ENCODE measurements at regions not wholly inside any gene's neighbourhood (a gene's known extent, or its start where the extent isn't known, plus 50 kb on each side); places are given as distances from the start of the nearest gene placed in this dataset.

DNA sequence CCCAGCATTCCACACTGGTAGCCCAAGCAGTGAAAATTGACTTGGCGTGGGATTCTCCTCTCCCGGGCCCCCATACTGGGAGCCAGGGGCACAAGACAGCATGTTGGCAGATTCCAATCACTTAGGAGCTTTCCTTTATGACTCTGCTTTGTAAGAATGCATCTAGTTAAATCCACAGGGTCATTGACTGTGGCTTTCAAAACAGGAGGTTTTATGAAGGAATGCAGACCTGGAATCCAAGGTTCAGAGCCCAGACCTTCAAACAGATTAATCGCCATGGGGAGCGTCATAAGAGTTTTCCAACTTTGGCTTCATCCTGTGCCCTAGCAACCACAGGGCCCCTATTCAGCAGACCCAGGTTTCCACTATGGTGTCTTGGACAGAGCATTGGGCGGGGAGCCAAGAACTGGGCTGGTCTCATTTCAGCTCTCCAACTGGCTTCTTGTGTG, 76.4 kb upstream of the RMST start:
- Histone ChIP-seq H2AFZ (ENCODE audit: low read length) (no peak overlapping the region), H3K36me3 (replicated peaks in 1 of 2; ENCODE audit: control insufficient read depth in 1 of 2, insufficient read depth in 2 of 2, low read length in 2 of 2) (no peaks in the 10 kb centered on the region), H3K9me3 (ENCODE audit: low read length) (no peaks in the 10 kb centered on the region), H3K4me3 (replicated peaks in 1 of 3; ENCODE audit: insufficient read depth in 1 of 3, low read depth in 2 of 3, low read length in 3 of 3) (no peak overlapping the region), H3K4me2 (ENCODE audit: low read depth, low read length) (no peak overlapping the region), H3K27me3 (ENCODE audit: control insufficient read depth in 1 of 2, insufficient read depth in 2 of 2, low read length in 2 of 2) (no peaks in the 10 kb centered on the region), H3K79me2 (ENCODE audit: insufficient read depth, low read length) (no peaks in the 10 kb centered on the region), H4K20me1 (ENCODE audit: insufficient read depth, low read length) (no peaks in the 10 kb centered on the region), H3K27ac (ENCODE audit: extremely low read length, insufficient read depth, low read length) (no peak overlapping the region), H3K4me1 (ENCODE audit: insufficient read depth, low read length) (no peaks in the 10 kb centered on the region; the same call in 1 of the 2 replicates), H3K9ac (ENCODE audit: insufficient read depth, low read depth, low read length) (no peak overlapping the region)
- WGBS (ENCODE audit: low lambda C conversion rate) = 16% methylated on average over 2 of the region's 5 CpGs
- DNase-seq (ENCODE audit: low spot score) (peak; percentile 21), FAIRE-seq (no peak), ATAC-seq (no peak)
- intact Hi-C loops (cut with micrococcal nuclease; ENCODE audit: unreplicated experiment) (no loop called here), in situ Hi-C loops (cut with HindIII; ENCODE audit: extremely low pct_ligation_motif_present, low pct_unique_long_range_greater_than_20kb) (no loop called here)
- no TSS peak for BruUV-seq (replicated peaks)
- ChIA-PET POLR2A (no interaction called here), CTCF (ENCODE audit: low intra/inter-chr PET ratio, low total read pairs) (no interaction called here)
- TF ChIP-seq EP300 (IDR thresholded peaks at IDR 0.05; ENCODE audit: low read depth in 2 of 2, low read length in 2 of 2) = no peak
- TF ChIP-seq EP300 (CRISPR knock-in tag; IDR thresholded peaks at IDR 0.05; ENCODE audit: borderline replicate concordance) = no peak
- TF ChIP-seq FOXM1 (CRISPR knock-in tag; IDR thresholded peaks at IDR 0.05) = no peak
- TF ChIP-seq ZFP82 (CRISPR knock-in tag; IDR thresholded peaks at IDR 0.05; ENCODE audit: borderline replicate concordance) = no peak
- no peak for TF ChIP-seq HNF4A (CRISPR knock-in tag; IDR thresholded peaks at IDR 0.05)
- no peak for TF ChIP-seq ZNF75D (CRISPR knock-in tag; IDR thresholded peaks at IDR 0.05; ENCODE audit: borderline replicate concordance)
- no peak for TF ChIP-seq MEF2D (CRISPR knock-in tag; IDR thresholded peaks at IDR 0.05)
- TF ChIP-seq SATB2 (CRISPR knock-in tag; IDR thresholded peaks at IDR 0.05) = no peak
- TF ChIP-seq GZF1 (CRISPR knock-in tag; IDR thresholded peaks at IDR 0.05) = no peak
- no peak for TF ChIP-seq SIX1 (CRISPR knock-in tag; IDR thresholded peaks at IDR 0.05; ENCODE audit: borderline replicate concordance)
- TF ChIP-seq, protein P1, sequence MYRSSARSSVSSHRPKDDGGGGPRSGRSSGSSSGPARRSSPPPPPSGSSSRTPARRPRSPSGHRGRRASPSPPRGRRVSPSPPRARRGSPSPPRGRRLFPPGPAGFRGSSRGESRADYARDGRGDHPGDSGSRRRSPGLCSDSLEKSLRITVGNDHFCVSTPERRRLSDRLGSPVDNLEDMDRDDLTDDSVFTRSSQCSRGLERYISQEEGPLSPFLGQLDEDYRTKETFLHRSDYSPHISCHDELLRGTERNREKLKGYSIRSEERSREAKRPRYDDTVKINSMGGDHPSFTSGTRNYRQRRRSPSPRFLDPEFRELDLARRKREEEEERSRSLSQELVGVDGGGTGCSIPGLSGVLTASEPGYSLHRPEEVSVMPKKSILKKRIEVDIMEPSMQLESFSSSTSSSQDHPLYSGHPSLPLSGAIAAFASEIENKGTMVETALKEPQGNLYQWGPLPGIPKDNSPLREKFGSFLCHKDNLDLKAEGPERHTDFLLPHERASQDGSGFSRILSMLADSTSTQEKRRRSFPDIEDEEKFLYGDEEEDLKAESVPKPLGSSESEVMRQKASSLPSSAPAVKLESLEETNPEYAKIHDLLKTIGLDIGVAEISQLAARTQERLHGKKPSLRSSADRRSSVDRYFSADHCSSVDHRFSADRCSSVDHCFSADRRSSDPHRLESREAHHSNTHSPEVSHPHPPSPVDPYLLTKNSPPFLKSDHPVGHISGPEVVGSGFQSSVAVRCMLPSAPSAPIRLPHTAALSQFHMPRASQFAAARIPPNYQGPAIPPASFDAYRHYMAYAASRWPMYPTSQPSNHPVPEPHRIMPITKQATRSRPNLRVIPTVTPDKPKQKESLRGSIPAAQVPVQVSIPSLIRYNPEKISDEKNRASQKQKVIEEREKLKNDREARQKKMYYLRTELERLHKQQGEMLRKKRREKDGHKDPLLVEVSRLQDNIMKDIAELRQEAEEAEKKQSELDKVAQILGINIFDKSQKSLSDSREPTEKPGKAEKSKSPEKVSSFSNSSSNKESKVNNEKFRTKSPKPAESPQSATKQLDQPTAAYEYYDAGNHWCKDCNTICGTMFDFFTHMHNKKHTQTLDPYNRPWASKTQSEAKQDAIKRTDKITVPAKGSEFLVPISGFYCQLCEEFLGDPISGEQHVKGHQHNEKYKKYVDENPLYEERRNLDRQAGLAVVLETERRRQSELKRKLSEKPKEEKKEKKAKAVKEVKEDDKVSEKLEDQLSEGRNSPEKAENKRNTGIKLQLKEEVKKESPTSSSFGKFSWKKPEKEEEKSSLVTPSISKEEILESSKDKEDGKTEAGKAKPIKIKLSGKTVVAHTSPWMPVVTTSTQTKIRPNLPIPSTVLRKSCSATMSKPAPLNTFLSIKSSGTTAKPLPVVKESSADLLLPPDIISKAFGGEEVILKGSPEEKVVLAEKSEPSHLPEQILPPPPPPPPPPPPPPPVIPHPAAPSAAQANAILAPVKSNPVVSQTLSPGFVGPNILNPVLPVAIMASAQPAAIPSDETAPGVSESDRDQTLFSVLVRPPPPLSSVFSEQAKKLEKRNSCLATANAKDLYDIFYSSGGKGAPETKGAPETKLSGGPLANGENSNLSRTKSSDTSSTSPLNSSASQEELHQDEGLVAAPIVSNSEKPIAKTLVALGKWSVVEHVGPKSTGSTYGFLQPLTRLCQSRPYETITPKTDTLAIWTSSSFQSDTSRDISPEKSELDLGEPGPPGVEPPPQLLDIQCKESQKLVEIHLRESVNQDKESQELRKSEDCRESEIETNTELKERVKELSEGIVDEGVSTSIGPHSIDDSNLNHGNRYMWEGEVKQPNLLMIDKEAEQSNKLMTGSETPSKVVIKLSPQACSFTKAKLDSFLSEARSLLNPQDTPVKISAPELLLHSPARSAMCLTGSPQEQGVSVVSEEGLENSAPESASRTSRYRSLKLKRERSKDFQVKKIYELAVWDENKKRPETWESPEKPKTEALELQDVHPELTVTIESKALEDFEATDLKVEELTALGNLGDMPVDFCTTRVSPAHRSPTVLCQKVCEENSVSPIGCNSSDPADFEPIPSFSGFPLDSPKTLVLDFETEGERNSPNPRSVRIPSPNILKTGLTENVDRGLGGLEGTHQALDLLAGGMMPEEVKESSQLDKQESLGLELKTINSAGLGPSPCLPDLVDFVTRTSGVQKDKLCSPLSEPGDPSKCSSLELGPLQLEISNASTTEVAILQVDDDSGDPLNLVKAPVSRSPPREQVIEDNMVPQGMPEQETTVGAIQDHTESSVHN (CRISPR knock-in tag; IDR thresholded peaks at IDR 0.05) = no peak
